Breast epithelium (tissue), 3 donors: ENCODE measurements at regions not wholly inside any gene's neighbourhood (a gene's known extent, or its start where the extent isn't known, plus 50 kb on each side); places are given as distances from the start of the nearest gene placed in this dataset.

Source experiments
- POLR2AphosphoS5 ChIP-seq, 3 donors: sonication (generic); formaldehyde crosslinking; IDR thresholded peaks; one replicate each; pipeline ENCODE4 v1.6.1; 2017; ENCODE audit warnings: antibody characterized with exemption in 3 of 3
- TF ChIP-seq, protein P1 (sequence below), 3 donors: fragments of 450-650 bp; IDR thresholded peaks; one replicate each; pipeline ENCODE4 v1.5.1; 2016 to 2017; ENCODE audit warnings: antibody characterized with exemption in 3 of 3, mild to moderate bottlenecking in 3 of 3, moderate library complexity in 3 of 3

DNA sequence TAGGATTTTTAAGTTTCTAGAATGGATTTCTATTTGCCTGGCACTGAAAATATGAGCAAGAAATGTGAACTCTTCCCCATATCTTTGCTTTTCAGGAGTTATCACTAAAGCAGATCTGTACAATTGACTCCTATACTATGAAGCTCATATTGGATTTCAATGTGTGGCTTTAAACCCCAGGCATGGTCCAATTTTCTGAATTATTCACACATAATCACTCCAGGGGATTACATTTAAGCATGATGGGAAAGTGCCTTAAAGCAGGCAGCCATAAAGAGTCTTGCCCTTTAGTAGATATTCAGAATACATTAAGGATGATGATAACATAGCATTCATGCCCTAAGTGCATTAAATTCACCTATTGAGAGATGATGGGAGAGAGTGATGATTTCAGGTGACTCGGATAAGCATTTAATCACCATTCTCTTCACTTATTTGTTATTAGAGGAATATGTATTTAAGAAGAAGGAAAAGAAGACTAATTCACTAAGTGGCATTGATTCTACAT, 331.8 kb upstream of the ROBO1 start:
- TF ChIP-seq, protein P1, sequence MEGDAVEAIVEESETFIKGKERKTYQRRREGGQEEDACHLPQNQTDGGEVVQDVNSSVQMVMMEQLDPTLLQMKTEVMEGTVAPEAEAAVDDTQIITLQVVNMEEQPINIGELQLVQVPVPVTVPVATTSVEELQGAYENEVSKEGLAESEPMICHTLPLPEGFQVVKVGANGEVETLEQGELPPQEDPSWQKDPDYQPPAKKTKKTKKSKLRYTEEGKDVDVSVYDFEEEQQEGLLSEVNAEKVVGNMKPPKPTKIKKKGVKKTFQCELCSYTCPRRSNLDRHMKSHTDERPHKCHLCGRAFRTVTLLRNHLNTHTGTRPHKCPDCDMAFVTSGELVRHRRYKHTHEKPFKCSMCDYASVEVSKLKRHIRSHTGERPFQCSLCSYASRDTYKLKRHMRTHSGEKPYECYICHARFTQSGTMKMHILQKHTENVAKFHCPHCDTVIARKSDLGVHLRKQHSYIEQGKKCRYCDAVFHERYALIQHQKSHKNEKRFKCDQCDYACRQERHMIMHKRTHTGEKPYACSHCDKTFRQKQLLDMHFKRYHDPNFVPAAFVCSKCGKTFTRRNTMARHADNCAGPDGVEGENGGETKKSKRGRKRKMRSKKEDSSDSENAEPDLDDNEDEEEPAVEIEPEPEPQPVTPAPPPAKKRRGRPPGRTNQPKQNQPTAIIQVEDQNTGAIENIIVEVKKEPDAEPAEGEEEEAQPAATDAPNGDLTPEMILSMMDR (IDR thresholded peaks at IDR 0.05), result no peak
- TF ChIP-seq POLR2AphosphoS5 (IDR thresholded peaks at IDR 0.05), result no peak
